Fibroblast of lung (primary cell): ENCODE measurements at regions not wholly inside any gene's neighbourhood (a gene's known extent, or its start where the extent isn't known, plus 50 kb on each side); places are given as distances from the start of the nearest gene placed in this dataset.

Source experiments
- EZH2 ChIP-seq: IDR thresholded peaks from 2 replicates; pipeline ENCODE4 v1.5.1; 2012; ENCODE audit warnings: low read length, control low read depth, mild to moderate bottlenecking; ENCODE audit errors: missing control alignments
- TF ChIP-seq, protein P1 (sequence below), 2 donors: IDR thresholded peaks in 1 of 2; conservative IDR thresholded peaks in 1 of 2; 1 replicate in 1 of 2; 2 replicates in 1 of 2; pipeline ENCODE4 v1.5.1; 2011 to 2012; ENCODE audit warnings: low read length in 2 of 2, control low read depth in 1 of 2, inconsistent platforms in 1 of 2, low read depth in 1 of 2, mild to moderate bottlenecking in 1 of 2

DNA sequence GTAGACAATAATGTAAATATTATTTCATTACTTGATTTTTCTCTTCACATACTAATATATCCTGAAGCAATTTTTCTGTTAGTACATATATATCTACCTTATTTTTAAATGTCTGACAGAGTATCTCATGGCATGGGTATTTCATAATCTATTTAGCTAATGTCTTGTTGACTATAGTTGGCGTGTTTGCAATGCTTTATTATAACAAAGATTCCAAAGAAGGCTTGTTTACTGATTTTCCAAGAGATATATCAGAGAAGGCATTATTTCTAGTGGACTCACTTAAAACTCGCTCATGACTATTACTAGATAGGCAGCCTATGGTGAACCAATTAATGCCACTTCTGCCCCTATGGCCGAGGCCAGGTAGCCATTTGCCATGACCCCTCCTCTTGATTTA, 152.4 kb upstream of the RORA start:
- TF ChIP-seq, protein P1, sequence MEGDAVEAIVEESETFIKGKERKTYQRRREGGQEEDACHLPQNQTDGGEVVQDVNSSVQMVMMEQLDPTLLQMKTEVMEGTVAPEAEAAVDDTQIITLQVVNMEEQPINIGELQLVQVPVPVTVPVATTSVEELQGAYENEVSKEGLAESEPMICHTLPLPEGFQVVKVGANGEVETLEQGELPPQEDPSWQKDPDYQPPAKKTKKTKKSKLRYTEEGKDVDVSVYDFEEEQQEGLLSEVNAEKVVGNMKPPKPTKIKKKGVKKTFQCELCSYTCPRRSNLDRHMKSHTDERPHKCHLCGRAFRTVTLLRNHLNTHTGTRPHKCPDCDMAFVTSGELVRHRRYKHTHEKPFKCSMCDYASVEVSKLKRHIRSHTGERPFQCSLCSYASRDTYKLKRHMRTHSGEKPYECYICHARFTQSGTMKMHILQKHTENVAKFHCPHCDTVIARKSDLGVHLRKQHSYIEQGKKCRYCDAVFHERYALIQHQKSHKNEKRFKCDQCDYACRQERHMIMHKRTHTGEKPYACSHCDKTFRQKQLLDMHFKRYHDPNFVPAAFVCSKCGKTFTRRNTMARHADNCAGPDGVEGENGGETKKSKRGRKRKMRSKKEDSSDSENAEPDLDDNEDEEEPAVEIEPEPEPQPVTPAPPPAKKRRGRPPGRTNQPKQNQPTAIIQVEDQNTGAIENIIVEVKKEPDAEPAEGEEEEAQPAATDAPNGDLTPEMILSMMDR (conservative IDR thresholded peaks at IDR 0.05 in 1 of 2, IDR thresholded peaks at IDR 0.05 in 1 of 2; ENCODE audit: low read depth in 1 of 2, low read length in 2 of 2), result no peak
- no peak for TF ChIP-seq EZH2
